ENCODE measurements at regions not wholly inside any gene's neighbourhood (a gene's known extent, or its start where the extent isn't known, plus 50 kb on each side); places are given as distances from the start of the nearest gene placed in this dataset.

DNA sequence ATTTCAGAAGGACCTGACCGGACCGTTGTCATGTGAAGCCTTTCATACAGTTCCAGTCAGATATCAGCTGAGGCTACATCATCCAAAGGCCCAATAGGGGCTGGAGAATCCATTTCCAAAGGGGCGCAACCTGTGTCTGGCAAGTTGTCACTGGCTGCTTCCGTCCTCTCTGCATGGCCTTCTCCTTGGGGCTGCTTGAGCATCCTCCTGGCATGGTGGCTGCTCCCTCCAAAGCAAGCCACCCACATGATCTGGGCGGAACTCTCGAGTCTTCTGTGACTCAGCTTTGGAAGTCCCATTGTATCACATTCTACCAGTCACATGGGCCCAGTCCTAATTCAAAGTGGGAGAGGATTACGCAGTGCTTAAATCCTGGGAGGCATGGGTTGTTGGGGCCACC lies 207.0 kb upstream of the SHH start:
- TF ChIP-seq ZNF274 (IDR thresholded peaks at IDR 0.05; ENCODE audit: low read depth, low read length) (no peak), YY1 (IDR thresholded peaks at IDR 0.05; ENCODE audit: insufficient read depth, insufficient read length) (no peak)
